ENCODE measurements at regions not wholly inside any gene's neighbourhood (a gene's known extent, or its start where the extent isn't known, plus 50 kb on each side); places are given as distances from the start of the nearest gene placed in this dataset.
A peak's percentile ranks its signal among the peaks of the same experiment; 100 is the strongest.
"Not testable (repeated sequence)": the region's sequence is repeated elsewhere in the genome, so short reads cannot be mapped to it uniquely, and the experiment has no call there.

- H3K4me3 Mint-ChIP-seq; H3K36me3 Mint-ChIP-seq (ENCODE audit: low read depth): not testable (repeated sequence)
Measured at GRCh38 chr15:20168221-20168620, 373.4 kb downstream of the GOLGA6L6 start.

GRCh38 chr15:20153528-20153927 is 388.1 kb downstream of the GOLGA6L6 start:
- H3K27ac Mint-ChIP-seq; H3K27me3 Mint-ChIP-seq (ENCODE audit: low read depth); CTCF ChIA-PET; H3K4me3 Mint-ChIP-seq; H3K9me3 Mint-ChIP-seq; H3K4me1 Mint-ChIP-seq (ENCODE audit: low read depth); intact Hi-C loops (cut with micrococcal nuclease); DNase-seq; H3K36me3 Mint-ChIP-seq (ENCODE audit: low read depth): not testable (repeated sequence)

More at GRCh38 chr15:20168221-20168620, 373.4 kb downstream of the GOLGA6L6 start:
- intact Hi-C loops (cut with micrococcal nuclease); CTCF ChIA-PET; H3K27ac Mint-ChIP-seq; H3K9me3 Mint-ChIP-seq; DNase-seq; H3K4me1 Mint-ChIP-seq (ENCODE audit: low read depth); H3K27me3 Mint-ChIP-seq (ENCODE audit: low read depth): not testable (repeated sequence)

- H3K27ac Mint-ChIP-seq; H3K27me3 Mint-ChIP-seq (ENCODE audit: low read depth); H3K9me3 Mint-ChIP-seq; H3K4me3 Mint-ChIP-seq; intact Hi-C loops (cut with micrococcal nuclease); CTCF ChIA-PET; DNase-seq; H3K4me1 Mint-ChIP-seq (ENCODE audit: low read depth); H3K36me3 Mint-ChIP-seq (ENCODE audit: low read depth): not testable (repeated sequence)
Measured at GRCh38 chr15:20148679-20149078, 392.9 kb downstream of the GOLGA6L6 start.

GRCh38 chr15:20148008-20148407 is 393.6 kb downstream of the GOLGA6L6 start:
- intact Hi-C loops (cut with micrococcal nuclease); H3K9me3 Mint-ChIP-seq; H3K4me1 Mint-ChIP-seq (ENCODE audit: low read depth); H3K27ac Mint-ChIP-seq; H3K4me3 Mint-ChIP-seq; DNase-seq; CTCF ChIA-PET; H3K27me3 Mint-ChIP-seq (ENCODE audit: low read depth); H3K36me3 Mint-ChIP-seq (ENCODE audit: low read depth): not testable (repeated sequence)

- H3K27ac Mint-ChIP-seq; intact Hi-C loops (cut with micrococcal nuclease); H3K4me3 Mint-ChIP-seq; H3K9me3 Mint-ChIP-seq; H3K4me1 Mint-ChIP-seq (ENCODE audit: low read depth); H3K36me3 Mint-ChIP-seq (ENCODE audit: low read depth); DNase-seq; CTCF ChIA-PET; H3K27me3 Mint-ChIP-seq (ENCODE audit: low read depth): not testable (repeated sequence)
Measured at GRCh38 chr15:20144333-20145036, 397.1 kb downstream of the GOLGA6L6 start.

- H3K27ac Mint-ChIP-seq; H3K36me3 Mint-ChIP-seq (ENCODE audit: low read depth); H3K4me1 Mint-ChIP-seq (ENCODE audit: low read depth); H3K9me3 Mint-ChIP-seq; H3K4me3 Mint-ChIP-seq; H3K27me3 Mint-ChIP-seq (ENCODE audit: low read depth); DNase-seq; intact Hi-C loops (cut with micrococcal nuclease); CTCF ChIA-PET: not testable (repeated sequence)
Measured at GRCh38 chr15:20142906-20143305, 398.7 kb downstream of the GOLGA6L6 start.

- H3K4me3 Mint-ChIP-seq; intact Hi-C loops (cut with micrococcal nuclease); H3K27ac Mint-ChIP-seq; H3K9me3 Mint-ChIP-seq; H3K4me1 Mint-ChIP-seq (ENCODE audit: low read depth); CTCF ChIA-PET; H3K36me3 Mint-ChIP-seq (ENCODE audit: low read depth); H3K27me3 Mint-ChIP-seq (ENCODE audit: low read depth); DNase-seq: not testable (repeated sequence)
Measured at GRCh38 chr15:20142410-20142809, 399.2 kb downstream of the GOLGA6L6 start.

GRCh38 chr15:20124668-20125067 is 416.9 kb downstream of the GOLGA6L6 start:
- DNase-seq; H3K36me3 Mint-ChIP-seq (ENCODE audit: low read depth); H3K9me3 Mint-ChIP-seq; H3K4me3 Mint-ChIP-seq; CTCF ChIA-PET; H3K4me1 Mint-ChIP-seq (ENCODE audit: low read depth); H3K27ac Mint-ChIP-seq; intact Hi-C loops (cut with micrococcal nuclease); H3K27me3 Mint-ChIP-seq (ENCODE audit: low read depth): not testable (repeated sequence)

GRCh38 chr15:20106026-20106425 is 435.6 kb downstream of the GOLGA6L6 start:
- CTCF ChIA-PET: no interaction called here
- DNase-seq: no peak
- H3K27me3 Mint-ChIP-seq (ENCODE audit: low read depth): no peaks in the 10 kb centered on the region
- no peak overlapping the region for H3K4me3 Mint-ChIP-seq
- H3K4me1 Mint-ChIP-seq (ENCODE audit: low read depth): no peaks in the 10 kb centered on the region
- no peaks in the 10 kb centered on the region for H3K9me3 Mint-ChIP-seq
- intact Hi-C loops (cut with micrococcal nuclease): no loop called here
- no peaks in the 10 kb centered on the region for H3K36me3 Mint-ChIP-seq (ENCODE audit: low read depth)
- H3K27ac Mint-ChIP-seq: no peak overlapping the region

GRCh38 chr15:20105011-20105990 is 436.3 kb downstream of the GOLGA6L6 start:
- DNase-seq; H3K27me3 Mint-ChIP-seq (ENCODE audit: low read depth): not testable (repeated sequence)

GRCh38 chr15:20104551-20104950 is 437.0 kb downstream of the GOLGA6L6 start:
- H3K4me1 Mint-ChIP-seq (ENCODE audit: low read depth); H3K27me3 Mint-ChIP-seq (ENCODE audit: low read depth); H3K9me3 Mint-ChIP-seq; CTCF ChIA-PET; intact Hi-C loops (cut with micrococcal nuclease); H3K27ac Mint-ChIP-seq; H3K36me3 Mint-ChIP-seq (ENCODE audit: low read depth); H3K4me3 Mint-ChIP-seq: not testable (repeated sequence)
- peak; percentile 6 for DNase-seq

More at GRCh38 chr15:20105011-20105990, 436.3 kb downstream of the GOLGA6L6 start:
- H3K4me3 Mint-ChIP-seq; intact Hi-C loops (cut with micrococcal nuclease); H3K9me3 Mint-ChIP-seq; H3K36me3 Mint-ChIP-seq (ENCODE audit: low read depth); CTCF ChIA-PET; H3K27ac Mint-ChIP-seq; H3K4me1 Mint-ChIP-seq (ENCODE audit: low read depth): not testable (repeated sequence)

GRCh38 chr15:20102862-20103261 is 438.7 kb downstream of the GOLGA6L6 start:
- intact Hi-C loops (cut with micrococcal nuclease); H3K27ac Mint-ChIP-seq; H3K36me3 Mint-ChIP-seq (ENCODE audit: low read depth); H3K4me1 Mint-ChIP-seq (ENCODE audit: low read depth); DNase-seq; CTCF ChIA-PET; H3K9me3 Mint-ChIP-seq; H3K4me3 Mint-ChIP-seq; H3K27me3 Mint-ChIP-seq (ENCODE audit: low read depth): not testable (repeated sequence)

- DNase-seq; intact Hi-C loops (cut with micrococcal nuclease); H3K9me3 Mint-ChIP-seq; H3K36me3 Mint-ChIP-seq (ENCODE audit: low read depth); H3K27ac Mint-ChIP-seq; H3K27me3 Mint-ChIP-seq (ENCODE audit: low read depth); CTCF ChIA-PET; H3K4me3 Mint-ChIP-seq; H3K4me1 Mint-ChIP-seq (ENCODE audit: low read depth): not testable (repeated sequence)
Measured at GRCh38 chr15:20102209-20102608, 439.4 kb downstream of the GOLGA6L6 start.
